GM21528 (cell line): ENCODE measurements at regions not wholly inside any gene's neighbourhood (a gene's known extent, or its start where the extent isn't known, plus 50 kb on each side); places are given as distances from the start of the nearest gene placed in this dataset.

ENCODE experiments used
- ATAC-seq: cut with Tn5 transposase; IDR thresholded peaks from one replicate; pipeline ENCODE4 v1.9.1; 2021; ENCODE audit warnings: mild to moderate bottlenecking, moderate library complexity; ENCODE audit not compliant: unreplicated experiment, low FRiP score

DNA sequence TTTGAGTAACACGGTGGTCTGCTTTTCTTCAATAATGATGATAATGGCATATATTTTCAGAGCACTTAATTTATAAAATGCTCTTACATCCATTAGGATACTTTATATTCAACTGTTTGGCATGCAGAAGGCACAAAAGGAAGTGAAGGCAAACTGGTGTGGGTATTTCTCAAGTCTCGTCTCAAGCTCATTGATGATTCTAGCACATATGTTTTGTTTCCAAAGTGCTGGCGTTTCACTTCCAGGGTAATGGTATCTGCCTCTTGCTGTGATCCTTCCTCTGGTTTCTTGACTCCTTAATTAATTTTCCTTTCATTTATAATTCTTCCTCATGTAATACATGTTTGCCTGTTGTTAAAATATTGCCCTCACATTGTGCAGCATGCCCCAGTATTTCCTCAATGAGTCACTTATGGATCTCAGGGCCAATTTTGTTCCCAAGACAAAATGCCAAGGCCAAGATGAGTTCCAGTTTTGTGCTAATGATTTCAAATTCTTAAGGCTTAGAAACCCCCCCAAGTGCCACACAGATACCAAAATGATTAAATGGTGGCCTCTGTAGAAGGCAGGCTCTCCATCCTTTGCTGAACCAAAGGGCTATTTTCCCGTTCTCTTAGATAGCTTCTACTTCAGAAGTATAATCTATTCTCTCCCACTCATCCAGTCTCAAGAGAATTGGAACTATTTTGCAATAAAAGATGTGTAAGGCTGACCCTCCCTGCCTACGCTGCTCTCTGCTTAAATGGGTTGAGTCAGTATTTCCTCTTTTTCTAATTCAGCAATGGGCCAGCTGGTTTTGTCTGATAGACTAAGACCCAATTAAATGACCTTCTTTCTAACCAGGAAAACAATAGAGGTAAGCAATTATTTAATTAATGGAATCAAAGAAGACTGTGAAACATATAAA lies 171.2 kb downstream of the ZNF365 start:
- ATAC-seq = no peak

DNA sequence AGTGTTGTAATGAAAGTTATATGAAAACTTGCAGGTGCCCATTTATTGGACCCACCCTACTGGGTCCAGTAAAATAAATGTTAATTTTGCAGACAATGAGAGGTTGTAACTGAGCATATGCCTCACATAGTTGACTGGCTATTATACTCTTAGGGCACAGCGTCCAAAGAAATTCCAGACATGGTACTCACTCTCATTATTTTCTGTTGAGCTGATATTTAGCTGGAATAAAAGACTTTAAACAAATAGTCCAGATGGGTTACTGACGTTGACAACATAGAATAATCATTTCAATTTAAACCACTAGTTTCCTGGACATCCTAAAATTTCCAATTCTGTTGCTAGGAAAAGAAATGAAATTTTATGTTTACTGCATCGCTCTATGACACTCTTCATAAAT lies 174.5 kb downstream of the ZNF365 start:
- no peak for ATAC-seq

DNA sequence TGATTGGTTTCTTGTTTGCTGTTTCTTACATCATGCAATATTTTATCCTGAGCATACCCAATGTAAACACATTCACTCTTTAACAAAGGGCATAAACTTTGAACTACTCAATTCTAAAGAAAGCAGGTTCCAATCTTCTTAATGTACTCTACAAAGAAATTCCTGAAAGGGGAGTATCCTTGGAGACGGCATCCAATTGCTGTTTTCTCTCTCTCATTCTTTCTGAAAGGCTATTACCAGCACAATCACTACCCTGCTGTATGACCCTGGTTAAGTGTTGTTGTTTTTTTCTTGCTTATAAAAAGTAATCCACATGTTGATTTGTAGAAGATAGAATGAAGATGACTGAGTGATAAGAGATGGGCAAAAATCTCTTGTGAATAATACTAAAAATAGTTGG lies 176.0 kb downstream of the ZNF365 start:
- no peak for ATAC-seq

DNA sequence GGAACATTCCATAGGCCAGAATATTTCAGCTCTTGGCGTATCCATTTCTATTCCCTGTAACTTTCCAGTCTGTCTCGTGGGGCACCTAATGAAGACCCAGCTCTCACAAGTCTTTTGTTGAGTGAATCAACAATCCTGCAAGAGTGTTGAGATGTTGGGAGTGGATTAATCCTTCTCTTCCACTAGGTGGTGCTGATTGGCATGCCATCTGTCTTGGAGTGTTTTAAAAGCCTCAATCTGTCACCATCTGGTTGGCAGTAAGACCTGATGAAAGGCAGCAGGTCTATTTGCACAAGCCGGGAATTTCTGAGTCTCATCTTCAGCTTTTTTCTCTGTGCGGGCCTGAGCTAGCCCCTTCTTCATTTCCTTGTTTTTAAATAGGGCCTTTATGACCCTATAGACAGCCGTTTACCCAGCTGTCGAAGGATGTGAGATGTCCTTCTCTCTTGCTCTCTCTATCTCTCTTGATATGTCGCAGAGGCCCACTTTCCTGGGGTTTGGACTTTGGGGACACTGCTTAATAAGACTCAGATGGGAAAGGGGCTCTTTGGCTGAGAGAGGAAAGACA lies 180.5 kb downstream of the ZNF365 start:
- no peak for ATAC-seq

DNA sequence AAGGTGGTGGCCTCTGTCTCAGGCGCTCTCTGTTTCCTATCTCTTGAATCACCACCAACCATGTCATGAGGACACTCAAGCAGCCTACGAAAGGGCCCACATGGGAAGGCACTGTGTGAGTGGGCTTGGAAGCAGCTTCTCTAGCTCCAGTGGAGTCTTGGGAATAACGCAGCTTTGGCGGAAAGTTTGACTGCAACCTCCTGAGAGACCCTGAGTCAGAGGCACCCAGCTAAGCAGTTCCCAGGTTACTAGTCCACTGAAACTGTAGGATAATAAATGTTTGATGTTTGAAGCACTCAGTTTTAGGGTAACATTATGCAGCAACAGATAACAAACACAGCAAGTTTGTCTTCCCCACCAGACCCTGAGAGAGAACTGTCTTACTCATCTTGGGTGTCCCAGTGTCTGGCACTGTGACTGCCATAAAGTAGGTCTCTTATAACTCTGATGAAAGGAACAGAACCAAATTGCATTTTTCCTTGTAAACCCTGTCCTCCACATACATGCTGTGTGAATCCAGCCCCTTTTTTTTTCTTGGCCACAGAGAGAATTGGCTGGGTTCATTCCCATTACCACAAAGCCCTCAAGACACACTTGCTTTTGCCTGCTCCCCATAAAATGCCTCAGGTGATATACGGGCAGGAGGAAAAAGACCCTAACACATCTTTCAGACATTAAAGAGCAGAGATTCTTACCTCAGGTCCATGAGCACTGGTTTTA lies 185.5 kb downstream of the ZNF365 start:
- ATAC-seq = no peak

DNA sequence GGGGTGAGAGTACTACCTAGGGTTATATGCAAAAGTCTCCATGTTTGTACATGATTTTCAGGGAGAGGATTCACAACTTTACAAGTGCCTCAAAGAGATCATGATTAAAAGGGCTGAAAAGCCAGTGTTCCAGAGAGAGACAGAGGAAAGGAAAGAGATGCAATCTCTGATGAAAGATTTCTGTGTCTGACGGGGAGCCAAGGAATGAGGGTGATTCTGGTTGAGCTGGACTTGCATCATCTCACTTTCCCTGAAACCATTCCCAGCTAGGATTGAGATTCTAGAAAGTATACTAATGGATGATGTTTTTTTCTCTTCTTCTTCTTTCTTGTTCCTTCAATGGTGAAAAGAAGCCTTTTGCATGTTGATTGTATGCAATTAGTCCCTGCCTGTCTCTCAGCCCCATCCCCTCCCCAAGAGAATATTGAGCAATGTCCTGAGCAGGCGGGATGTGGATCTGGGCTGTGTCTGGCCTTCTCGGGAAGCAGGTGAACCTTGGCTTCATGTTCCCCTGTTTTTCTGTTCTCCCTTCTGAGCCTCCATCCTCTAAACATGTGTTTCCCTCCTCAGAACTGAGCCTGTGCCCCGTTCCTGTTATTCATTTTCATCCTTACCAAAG lies 186.1 kb downstream of the ZNF365 start:
- ATAC-seq = no peak

DNA sequence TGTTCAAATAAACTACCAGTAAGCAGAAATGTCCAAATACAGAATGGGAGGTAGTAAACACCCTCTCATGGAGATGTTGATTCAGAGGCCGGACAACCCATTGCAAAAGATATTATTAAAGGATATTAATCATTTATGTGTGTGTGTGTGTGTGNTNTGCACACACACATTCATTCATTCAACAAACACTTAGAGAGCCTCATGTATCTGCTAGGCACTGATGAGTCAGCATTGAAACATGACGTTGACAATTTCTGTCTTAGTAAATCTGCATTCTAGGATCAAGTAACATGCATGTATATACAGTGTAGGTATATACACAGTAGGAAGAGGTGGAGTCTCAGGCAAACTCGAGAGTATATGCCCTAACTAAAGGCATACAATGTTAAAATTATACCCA lies 187.0 kb downstream of the ZNF365 start:
- ATAC-seq = no peak

DNA sequence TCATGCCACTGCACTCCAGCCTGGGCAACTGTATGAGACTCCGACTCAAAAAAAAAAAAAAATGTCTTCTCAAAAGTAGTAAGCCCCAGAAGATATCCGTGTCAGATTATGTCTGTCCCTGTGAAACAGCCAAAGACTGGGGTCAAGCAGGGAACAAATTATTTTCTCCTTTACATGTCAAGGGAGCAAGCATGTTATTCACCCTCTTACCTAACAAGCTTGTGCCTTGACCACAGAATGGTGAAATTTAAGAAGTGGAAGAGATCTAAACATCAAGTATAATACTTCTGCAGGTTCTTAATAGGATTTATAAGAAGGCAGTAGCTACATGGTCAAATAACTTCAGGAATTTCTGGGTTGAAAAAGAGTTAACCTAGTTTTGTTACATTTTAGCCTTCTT lies 187.9 kb downstream of the ZNF365 start:
- ATAC-seq = no peak

DNA sequence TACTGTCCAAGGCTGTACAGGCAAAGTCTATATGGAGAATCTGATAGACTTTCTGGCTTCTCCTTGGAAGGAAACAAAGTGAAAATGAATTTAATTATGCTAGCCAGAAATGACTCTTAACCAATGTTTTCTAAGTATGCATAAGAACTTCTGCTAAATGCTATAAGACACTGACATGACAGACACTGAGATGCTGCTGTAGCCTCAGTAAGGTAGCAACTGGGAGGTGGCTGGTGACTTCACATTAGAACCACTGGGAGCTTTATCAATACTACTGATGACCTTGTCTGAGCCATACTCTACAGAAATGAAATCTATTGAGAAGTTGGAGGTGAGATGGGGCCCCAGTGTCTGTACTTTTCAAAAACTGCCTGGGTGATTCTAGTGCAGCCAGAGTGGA lies 188.6 kb downstream of the ZNF365 start:
- no peak for ATAC-seq

DNA sequence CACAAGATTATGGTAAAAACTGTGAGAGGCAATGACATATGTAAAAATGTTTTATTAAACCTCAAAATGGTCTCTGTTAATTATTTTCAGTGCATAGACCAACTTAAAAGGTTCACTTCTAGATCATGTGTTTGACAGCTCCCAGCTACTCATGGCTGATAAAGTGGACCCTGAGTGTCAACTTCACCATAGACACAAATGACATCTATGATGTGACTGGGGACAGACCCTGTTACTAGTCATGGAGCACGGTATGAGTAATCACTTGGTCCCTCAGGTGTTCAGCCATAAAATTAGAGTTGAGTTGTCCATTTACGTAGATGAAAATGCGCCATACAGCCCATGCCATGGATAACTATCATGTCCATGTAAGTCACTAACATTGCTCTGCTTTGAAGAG lies 199.8 kb downstream of the ZNF365 start:
- no peak for ATAC-seq

DNA sequence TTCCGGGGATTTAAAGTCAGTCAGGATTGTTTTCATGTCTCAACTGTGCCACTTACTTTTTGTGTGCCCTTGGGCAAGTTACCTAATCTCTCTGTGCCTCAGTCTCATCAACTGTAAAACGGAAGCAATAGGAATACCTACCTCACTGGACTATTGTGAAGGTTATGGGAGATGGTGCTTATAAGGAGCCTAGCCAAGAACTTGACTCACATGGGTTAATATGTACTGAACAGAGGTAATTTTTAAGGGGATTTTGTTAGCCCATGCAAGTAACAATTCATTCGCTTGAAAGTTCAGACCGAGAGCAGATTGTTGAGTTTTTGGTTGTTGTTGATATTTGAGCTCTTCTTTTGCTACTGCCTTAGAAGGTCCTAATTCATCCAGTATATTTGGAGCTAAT lies 202.9 kb downstream of the ZNF365 start:
- ATAC-seq = no peak

DNA sequence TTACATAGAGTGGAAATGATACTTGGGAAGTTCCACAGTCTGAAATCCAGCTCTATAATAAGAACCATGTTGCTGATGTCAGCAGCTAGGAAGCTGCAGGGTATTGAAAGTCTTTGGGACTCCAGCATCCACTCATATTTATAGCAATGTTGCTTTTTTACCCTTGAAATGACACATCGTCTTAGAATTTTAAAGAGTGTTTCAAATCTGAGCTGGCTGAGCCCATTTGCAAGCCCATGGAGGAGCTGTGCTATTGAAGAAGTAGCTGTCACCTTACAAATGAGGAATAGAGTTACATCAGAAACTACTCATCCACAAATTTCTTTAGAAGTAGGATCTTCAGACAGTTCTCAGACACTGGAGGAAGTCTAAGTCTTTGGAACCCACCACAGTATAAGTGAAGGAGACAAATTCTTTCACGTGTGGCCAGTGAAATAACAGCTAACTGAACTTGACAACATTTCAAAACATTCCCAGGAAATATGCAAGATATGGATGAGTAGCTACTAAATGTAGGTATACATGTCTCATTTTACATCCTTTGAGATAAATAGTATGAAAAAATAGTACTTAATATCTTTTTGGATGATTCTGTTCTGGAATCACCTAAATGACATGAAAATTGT lies 203.6 kb downstream of the ZNF365 start:
- no peak for ATAC-seq

DNA sequence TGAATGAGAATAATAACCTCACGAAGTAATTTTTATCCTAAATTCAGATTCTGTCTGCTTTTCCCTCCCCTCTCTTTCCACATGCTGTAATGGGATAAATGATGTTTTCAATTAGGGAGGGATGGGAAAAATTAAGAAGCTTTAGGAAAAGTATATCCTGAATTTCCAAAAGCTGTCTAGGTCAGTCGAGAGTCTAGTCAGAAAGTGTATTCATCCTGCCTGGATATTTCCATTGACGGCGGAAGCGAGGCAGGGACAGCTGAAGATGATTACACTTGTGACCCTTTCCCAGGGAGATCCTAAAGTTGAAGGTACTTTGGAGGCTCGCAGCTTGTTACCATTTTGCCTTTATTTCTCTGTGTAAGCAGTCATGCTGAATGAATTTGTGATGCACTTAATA lies 204.1 kb downstream of the ZNF365 start:
- no peak for ATAC-seq

DNA sequence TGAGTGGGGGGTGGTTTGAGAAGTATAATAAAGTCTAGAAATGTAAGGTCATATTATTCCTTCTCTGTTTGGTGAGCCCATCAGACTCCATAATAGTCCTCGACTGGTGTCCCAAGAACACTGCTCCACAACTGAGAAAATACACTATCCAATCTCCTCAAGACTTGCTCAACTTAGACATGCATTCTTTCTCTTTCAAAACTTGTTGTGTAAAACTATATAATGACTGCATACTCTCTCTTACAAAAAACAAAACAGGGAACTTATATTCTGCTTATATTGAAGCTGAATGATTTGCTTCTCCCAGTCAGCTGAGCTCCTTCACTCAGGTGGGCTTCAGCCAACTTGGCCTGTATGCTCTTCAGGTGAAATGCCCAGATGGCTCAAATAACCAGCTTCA lies 204.7 kb downstream of the ZNF365 start:
- ATAC-seq = no peak

DNA sequence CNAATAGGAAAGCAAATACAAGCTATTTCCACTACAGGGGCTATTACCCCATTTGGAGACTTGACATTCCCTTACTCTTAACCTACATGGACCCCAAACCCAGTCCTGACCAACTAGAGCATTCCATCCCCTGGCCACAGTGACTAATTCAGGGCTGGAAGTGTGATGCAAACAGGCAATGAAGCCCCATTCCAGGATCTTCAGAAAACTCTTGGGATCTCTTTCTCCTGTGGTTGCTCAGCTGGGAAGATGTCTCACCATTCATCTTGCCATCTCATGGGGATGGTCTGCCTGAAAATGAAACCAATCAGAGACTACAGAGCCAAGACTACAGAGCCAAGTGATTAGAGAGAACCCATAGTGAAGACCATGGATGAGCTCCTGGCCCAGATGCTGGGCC lies 206.2 kb downstream of the ZNF365 start:
- ATAC-seq = no peak

DNA sequence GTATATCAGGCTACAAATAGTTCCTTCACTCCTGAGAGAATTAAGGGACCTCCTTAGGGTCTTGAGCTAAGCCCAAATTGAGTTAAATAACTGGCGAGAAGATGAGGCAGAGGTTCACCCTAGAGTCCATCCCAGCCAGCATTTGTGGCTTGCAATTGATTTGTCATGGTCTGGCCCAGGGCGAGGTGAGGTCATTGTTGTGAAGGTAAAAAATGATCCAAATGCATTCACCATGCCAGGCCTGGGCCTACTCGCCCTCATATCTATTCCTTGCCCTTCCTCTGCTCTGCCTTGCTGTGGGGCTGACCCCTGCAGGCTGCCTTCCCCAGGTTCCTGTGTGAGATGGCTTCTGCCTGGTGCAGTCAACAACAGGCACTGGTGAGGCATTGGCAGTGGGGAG lies 207.2 kb downstream of the ZNF365 start:
- ATAC-seq = no peak

DNA sequence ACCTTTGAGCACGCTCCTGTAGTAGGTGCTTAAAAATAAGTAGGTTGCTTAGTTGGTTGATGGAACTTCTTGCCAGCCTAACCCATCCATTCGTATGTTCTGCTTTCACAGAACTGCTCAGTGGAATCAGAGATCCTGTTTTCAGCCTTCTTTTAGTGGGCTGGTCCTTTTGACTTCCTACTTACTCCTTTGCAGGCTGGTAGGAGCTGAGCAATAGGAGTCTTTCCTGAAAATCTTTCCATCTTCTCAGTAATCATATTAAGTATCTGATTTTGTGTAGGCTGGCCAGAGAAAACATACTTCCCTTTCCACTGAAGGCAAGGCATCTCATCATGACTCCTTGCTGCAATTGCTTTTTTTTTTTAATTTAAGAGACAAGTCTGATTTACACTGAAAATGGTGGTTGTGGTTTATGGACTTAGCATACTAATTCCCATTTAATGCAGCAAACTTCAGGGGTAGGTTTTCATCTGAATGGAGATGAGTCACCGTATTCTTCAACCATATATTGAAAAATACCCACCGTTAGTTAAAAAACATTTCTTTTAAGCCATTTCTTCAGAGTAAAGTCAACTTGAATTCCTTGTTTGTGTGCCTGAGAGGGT lies 208.0 kb downstream of the ZNF365 start:
- ATAC-seq = no peak

DNA sequence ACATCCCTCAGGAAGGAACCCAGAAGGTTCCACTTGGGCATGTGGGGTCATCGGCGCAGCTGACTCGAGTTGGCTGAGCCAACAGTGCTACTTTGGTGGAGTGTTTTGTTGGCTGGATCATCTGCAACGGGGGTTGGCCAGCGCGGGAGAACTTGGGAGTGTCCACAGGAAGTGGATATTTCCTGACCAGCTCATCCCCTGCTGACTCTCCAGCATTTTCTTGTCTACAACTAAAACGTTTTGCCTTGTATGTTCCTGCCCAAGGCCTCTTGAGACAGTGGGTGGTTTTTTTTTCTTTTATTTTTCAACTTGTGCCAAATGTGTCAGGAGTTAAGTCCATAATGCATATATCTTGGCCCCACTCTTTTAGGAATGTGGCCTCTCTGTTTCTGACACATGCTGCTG lies 208.6 kb downstream of the ZNF365 start:
- no peak for ATAC-seq

DNA sequence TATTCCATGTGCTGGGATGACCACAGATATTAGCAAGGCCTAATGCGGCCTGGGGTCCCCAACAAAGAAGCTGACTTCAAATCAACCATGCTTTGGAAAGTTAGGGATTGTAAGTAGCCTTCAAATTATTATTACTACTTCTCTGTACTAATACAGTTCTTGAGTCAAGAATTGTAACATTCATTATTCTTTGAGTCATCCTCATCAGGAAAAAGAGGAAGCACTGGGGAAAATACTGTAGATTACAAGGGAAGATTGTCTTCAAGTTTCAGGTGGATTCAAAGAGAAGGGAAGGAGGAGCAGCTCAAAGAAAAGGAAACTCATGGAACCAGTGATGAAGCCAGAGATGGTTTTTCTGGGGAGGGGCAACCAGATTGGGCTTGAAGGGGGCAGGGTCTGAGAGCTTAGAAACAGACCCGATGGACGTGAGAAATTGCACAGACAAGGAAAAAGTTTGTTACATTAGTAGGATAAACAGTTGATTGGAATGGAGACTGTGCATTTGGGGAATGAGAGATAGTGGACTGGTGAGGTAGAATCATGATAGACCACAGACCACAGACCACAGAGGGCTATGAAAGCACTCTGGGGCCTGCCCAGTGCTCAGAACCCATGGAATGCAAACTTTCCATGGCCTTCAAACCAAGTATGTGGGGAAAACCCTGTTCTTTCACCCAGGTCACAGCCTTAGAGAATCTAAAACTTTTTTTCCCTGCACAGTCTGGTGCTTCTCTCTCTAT lies 209.9 kb downstream of the ZNF365 start:
- ATAC-seq = no peak

DNA sequence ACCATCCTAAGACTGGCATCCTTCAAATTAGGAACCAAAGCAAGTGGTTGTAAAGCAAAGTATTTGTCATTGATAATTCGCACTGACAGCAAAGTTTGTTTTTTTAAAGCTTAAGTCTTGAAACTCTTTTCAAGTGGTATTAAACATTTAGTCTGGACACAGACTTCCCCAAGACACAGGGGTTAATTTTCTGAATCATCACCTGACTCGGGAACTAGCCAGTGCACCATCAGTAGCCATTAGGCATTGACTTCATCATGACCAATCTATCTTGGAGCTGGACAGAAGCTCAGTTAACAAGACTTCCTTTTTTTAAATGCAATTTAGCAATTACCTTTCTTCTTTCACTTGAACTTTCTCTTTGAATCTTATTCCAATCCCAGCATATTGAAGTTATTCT lies 210.6 kb downstream of the ZNF365 start:
- ATAC-seq = no peak
